GM18858 (cell line): ENCODE measurements at regions not wholly inside any gene's neighbourhood (a gene's known extent, or its start where the extent isn't known, plus 50 kb on each side); places are given as distances from the start of the nearest gene placed in this dataset.

Experiments
- ATAC-seq: cut with Tn5 transposase; IDR thresholded peaks from one replicate; pipeline ENCODE4 v1.9.1; 2021; ENCODE audit not compliant: unreplicated experiment

DNA sequence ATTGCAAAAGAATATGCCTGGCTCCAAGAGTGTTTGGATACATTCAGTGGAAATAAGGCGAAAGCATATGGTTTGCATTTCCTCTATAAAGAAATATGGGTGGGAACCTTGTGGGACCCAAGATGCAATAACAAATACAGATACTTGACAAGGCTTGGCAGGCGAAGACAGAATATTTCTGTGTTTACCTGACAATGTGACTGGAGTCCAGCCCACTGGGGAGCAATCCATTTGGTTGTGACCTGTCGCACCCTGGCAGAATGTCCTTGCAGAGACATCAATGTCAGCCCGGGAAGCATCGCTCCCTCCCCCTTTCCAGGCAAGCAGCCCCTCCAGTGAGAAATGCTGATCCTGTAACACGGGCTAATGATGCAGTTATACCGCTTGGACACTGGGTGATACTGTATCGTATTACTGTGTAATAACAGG is 296.6 kb downstream of the MAF start:
- no peak for ATAC-seq

DNA sequence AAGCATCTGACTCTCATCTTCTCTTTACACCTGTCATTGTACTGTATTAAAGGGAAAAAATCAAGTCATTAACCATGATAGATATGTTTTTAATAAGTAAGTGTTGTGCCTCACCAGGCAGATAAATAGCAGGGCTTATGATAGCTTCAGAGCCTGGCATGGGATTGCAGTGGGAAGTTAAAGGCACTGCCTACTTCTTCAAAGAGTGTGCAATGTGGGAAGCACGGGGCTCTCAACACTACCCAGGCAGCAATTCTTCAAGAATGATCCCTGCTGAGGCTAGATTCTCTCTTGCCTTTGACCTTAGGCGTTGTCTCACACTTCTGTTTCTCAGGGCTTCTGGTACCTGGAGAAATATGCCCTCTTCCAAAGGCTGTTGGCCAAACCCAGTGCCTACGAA is 297.3 kb downstream of the MAF start:
- no peak for ATAC-seq

- no peak for ATAC-seq
Observed at GRCh38 chr16:79302731-79303130, 297.8 kb downstream of the MAF start.

DNA sequence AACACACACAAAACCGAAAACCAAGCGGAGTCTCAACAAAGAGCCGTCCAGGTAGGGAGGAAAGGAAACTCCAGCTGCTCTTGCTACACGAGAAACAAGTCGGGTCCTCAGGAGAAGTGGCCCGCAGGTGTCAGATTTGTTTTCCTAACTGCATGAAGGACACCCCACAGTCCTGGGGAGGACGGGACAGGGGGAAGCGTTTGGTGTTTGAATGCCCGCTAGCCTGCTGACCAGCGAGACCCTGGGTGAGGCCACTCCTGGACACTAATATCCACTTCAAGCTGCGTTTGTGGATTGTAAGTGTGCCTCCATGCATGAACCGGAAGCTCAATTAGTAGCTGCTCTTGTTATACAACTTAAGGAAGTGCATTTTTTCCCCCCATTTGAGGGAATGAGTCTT is 299.5 kb downstream of the MAF start:
- no peak for ATAC-seq

GRCh38 chr16:79298894-79299799 is 301.4 kb downstream of the MAF start:
- no peak for ATAC-seq

- ATAC-seq: no peak
Observed at GRCh38 chr16:79298476-79298875, 302.1 kb downstream of the MAF start.

DNA sequence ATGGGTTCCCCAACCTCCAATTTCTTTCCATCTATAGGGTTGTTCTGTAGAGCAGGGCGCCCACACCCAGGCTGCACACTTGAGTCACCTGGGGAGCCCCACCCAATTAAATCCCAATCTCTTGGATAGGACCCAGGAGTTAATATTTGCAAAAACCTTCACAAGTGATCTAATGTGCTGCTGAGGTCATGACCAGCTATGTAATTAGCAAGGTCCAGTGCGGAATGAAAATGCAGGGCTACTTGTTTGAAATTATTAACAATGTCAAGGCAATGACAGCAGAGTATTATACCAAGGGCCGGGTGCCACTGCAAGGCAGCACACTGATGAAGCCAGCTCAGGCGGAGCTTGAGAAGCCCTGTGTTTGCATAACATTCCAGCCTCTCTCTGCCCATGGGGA is 302.7 kb downstream of the MAF start:
- no peak for ATAC-seq

DNA sequence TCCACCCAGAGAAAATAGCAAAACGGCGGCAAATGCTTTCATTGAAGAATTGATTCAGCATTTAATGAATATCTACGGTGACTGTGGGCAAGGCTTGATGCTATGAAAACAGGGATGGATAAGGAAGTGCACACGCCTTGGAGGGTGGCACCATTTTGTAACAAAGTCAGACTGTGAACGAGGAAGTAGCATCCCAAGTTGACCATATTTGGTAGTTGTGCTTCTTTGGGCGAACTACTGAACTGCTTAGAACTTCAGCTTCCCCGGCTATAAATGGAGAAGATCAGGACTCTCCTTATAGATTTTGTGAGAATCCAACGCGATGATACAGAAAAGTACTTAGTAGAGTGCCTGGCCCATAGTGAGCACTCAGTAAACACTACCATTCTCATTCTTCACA is 303.2 kb downstream of the MAF start:
- no peak for ATAC-seq

DNA sequence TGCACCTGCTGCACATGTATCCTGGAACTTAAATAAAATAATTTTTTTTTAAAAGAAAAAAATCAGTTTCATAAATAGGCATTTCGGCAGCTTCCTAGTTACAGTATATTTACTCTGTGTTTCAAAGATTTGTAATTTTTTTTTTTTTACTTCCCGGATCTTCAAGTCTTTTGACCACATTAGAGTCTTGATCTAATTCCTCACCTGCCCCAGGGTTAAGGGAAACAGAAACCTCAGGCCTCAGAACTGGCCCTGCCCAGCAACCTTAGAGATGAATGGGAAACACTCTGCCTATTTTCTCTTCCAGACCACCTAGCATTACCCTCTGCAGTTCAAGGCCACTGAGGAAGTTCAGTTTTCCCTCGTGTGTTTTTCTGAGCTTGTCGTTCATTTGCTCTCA is 304.0 kb downstream of the MAF start:
- ATAC-seq: no peak

GRCh38 chr16:79295746-79296145 is 304.8 kb downstream of the MAF start:
- ATAC-seq: no peak

- ATAC-seq: no peak
Observed at GRCh38 chr16:79295162-79295561, 305.4 kb downstream of the MAF start.

DNA sequence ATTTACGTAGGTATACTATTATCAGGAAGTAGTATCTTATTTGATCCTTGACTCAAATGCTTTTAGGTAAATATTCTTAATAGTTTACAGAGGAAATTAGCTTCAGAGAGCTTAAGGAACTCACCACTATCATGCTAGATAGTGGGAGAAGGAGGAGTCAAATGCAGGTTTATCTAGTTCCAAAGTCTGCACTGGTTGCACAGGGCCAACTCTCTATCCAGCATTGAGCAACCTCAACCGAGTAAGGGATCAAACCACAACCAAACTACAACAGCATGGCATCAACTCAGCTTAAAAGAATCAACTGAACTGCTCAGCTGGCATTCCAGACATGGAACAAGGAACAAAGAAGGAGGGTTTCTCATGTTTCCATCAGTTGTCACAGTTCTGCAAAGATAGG is 306.0 kb downstream of the MAF start:
- no peak for ATAC-seq

- ATAC-seq: no peak
Observed at GRCh38 chr16:79293836-79294460, 306.6 kb downstream of the MAF start.

DNA sequence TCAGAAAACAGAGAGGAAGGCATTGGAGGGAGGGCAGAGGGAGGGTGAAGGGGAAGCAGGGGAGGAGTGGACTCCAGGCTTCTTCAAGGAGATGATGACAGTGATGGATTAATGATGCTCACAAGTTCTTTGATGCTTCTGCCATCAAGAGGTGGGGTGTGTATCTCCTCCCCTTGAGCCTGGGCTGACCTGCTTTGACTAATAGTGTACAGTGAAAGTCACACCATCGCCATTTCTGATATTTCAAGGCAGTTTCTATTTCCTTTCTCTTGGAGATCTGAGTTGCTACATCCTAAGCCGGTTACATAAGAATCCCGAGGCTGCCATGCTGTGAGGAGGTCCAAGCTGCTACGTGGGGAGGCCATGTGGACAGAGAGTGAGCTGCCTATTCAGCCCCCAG is 312.5 kb downstream of the MAF start:
- no peak for ATAC-seq

GRCh38 chr16:79287424-79287917 is 313.1 kb downstream of the MAF start:
- no peak for ATAC-seq

DNA sequence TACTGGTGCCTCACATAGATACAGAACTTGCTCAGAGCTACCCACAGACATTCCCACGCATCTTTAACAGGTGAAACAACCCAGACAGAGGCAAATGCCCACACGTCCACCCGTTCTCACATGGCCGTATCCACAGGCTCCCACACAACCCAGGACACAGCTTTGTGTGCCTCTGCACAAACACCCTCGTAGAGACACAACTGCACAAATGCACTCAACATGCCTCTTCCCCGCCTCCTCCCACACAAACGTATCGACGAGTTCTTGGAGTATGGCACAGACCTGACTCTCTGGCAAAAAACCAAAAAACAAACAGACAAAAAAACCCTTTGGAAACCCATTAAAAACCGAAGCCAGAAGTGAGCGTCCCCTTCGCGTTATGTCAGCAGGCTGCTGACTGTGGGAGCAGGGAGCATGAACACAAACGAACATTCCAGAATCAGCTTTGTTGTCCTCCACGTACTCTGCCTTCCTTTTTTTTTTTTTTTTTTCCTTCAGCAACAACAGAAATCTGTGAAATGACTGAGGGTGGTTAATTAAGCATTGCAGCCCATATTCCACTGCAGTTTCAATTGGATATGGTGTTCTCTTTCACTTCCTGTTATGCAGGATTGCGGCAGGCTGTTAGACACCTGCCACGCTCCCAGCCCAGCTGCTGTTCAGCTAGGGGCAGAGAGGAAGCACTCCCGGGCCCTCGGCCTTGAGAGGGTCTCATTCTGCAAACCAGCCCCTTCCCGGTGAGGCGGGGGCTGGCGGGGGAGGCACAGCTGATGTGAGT is 313.7 kb downstream of the MAF start:
- peak; percentile 96 for ATAC-seq

DNA sequence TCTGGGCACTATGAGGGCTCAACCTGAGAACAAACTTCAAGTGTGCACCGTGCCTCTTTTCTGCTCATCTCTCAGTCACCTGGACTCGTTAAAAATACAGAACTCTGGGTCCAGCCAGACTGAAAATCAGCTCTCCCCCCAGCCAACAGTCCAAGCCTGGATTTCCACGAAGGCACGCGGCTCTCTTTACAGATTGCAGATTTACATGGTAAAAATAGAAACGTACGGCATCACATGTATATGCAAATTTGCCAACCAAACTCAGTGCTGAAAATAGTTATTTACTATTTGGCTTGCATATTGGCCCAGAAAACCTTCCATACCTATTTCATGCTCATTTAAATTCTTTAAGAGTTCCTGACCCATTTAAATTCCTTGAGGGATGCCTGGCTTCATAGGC is 315.8 kb downstream of the MAF start:
- ATAC-seq: no peak

GRCh38 chr16:79283578-79283977 is 317.0 kb downstream of the MAF start:
- ATAC-seq: no peak

- ATAC-seq: no peak
Observed at GRCh38 chr16:79282806-79283205, 317.7 kb downstream of the MAF start.

DNA sequence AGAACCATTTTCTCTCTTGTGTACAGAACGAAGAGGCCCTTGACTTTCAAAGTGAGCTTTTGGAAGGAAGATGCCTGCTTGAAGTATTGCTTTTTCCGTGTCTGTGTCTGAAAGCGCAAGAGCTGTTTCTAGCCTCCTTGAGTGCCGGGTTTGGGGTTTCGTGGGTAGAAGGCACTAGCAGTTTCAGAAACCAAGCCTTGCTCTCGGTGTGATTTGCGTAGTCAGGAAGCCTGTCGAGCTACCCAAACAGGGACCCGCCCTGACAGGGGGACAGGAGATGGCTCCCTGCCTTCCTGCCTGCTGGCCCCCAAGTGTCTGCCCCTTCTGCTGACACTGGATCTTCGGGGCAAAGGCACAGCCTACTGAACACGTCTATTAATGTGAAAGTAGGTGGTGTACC is 322.0 kb downstream of the MAF start:
- peak; percentile 47 for ATAC-seq

GRCh38 chr16:79276501-79276900 is 324.0 kb downstream of the MAF start:
- ATAC-seq: no peak

- no peak for ATAC-seq
Observed at GRCh38 chr16:79274264-79274663, 326.3 kb downstream of the MAF start.
